HG02642 (cell line): ENCODE measurements at regions not wholly inside any gene's neighbourhood (a gene's known extent, or its start where the extent isn't known, plus 50 kb on each side); places are given as distances from the start of the nearest gene placed in this dataset.
"Not testable (repeated sequence)": the region's sequence is repeated elsewhere in the genome, so short reads cannot be mapped to it uniquely, and the experiment has no call there.

Experiments used
- ATAC-seq: cut with Tn5 transposase; IDR thresholded peaks from one replicate; pipeline ENCODE4 v1.9.1; 2021; ENCODE audit warnings: mild to moderate bottlenecking; ENCODE audit not compliant: unreplicated experiment, poor library complexity

DNA sequence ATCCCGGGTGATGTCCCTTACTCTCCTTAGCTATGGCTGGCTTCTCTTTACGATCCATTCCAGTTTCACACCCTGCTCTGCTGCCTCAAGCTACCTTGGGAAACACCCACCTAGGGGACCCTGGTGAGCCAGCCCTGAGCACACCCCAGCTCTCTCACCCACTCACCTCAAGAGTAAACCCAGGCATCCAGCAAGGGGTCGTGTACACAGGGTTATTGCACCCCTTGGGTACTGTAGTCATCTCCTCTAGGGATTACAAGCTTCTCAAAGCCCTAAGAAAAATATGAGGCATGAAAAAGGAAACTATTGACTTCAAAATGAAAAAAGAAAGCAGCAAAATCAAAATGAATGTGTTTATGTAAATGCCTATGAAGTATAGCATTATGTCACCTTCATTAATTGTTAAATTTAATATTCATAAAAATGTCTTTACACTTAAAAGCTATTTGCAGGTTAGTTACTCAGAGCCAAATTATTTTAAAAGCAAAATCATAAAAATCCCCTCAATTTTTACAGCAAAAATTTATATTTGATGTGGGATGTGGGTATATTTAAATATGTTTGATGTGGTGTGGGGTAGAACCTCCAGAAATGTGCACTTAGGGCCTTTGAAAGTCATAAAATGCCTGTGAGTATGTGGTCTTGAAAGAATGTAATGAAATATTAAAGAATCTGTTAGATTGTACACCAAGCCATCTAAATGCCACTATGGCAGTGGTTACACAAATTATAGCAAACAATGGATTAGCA, 190.3 kb downstream of the C1orf94 start:
- no peak for ATAC-seq

DNA sequence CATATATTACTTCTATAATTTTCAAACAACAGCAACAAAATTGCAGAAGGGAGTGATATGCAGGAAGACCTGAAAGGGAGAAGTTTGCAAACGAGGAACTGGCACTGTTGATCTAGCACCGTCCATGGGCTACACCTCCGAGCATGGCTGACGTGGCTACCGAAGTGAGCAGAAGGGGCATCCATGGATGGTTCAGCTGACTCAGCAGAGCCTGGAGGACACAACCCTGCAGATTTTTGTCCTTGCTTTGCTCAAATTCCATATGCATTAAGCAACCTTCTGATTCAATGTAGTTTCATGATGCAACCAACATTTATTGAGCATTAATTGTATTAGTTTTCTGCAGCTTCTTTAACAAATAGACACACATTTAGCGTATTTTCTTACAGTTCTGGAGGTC, 191.2 kb downstream of the C1orf94 start:
- no peak for ATAC-seq

DNA sequence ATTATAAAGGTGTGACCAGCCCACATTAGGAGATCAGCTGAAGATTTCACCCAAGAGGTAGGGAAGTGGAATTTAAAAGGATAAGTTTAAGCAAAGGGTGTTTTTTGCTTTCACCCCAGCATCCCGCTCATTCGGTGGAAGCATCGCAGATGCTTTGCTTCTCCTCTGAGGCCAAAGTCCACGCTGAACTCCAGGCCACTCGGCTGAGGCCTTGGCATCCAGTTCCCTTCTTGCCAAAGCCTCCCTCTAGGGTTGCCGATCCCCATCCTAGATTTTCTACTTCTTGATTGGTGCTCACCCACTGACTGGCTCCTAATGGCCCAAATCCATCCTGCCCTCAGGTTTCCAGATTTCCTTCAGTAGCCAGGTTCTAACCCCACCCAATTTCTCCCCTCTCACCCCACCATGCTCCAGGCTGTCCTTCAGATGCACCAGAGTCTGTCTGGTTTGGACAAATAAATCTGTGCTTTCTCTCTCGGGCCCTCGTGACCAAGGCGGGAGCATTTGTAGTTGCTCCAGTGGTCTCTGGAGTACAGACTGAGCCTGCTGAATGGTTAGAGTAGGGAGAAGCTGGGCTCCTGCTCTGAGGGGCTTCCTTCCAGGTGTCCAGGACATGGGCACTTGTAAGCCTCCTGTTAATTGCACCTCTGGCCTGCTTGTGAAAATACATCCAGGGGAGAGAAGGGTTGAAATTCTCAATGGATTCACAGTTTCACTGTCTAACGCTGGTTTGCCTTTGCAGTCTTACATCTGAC, 193.2 kb downstream of the C1orf94 start:
- ATAC-seq, result no peak

DNA sequence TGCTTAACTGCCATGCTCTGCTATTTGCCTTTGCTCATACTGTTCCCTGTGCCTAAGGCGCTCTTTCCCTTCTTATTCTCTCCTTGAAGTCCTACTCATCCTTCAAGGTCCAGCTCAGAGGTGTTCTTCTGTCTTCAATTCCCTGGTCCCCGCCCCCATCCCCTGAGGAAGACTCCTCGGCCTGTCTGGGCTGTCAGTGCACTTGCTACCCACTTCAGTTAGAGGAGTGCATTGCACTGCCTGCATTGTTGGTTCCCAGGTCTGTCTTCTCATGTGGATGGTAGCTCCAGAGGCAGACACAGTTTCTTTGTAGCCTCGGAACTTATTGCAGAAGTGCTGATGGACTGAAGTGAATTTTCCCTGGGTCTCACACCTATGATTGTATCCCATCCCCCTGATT, 194.0 kb downstream of the C1orf94 start:
- no peak for ATAC-seq

DNA sequence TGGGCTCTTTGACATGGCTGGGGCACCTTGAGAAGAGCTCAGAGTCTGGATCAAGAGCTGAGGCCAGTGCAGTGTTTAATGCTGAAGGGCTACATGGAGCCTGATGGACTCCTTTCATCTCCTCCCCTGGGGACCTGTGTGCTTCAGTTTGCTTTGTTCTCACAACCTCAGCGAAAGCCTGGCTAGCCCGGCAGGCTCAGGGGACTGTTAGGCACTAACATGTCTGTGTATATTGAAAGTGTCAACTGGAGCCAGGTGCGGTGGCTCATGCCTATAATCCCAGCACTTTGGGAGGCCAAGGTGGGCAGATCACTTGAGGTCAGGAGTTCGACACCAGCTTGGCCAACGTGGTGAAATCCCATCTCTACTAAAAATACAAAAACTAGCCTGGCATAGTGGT, 194.5 kb downstream of the C1orf94 start:
- ATAC-seq, result not testable (repeated sequence)

DNA sequence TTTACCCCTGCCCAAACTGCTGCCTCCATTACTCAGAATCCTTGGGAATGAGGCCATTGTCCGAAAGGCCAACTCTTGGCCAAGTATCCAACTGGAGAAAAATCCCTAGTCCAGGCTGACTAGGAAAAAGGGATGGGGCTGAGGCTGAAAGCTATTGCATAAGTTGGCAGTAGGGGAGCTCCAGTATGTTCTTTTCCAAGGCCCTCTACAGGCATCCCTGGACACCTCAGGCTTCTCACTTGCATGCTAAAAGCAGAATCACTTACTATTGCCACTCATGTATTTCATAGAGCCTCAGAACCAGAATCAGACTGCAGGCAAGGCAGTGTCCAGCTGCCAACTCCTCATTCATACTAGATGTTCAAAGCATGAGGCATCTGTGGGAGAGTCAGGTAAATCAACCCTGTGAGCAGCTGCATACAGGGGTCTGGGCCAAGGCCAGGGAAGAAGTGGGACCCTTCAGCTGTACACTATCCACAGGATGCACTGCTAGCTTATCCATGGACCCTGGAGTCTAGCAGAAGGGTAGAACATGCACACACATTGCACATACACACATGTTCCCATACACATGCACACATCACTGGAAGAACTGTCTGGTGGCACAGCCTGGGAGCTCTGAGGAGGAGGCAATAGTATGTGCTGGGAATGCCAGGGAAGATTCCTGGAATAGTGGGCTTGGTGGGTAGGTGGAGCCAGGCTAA, 195.3 kb downstream of the C1orf94 start:
- no peak for ATAC-seq

DNA sequence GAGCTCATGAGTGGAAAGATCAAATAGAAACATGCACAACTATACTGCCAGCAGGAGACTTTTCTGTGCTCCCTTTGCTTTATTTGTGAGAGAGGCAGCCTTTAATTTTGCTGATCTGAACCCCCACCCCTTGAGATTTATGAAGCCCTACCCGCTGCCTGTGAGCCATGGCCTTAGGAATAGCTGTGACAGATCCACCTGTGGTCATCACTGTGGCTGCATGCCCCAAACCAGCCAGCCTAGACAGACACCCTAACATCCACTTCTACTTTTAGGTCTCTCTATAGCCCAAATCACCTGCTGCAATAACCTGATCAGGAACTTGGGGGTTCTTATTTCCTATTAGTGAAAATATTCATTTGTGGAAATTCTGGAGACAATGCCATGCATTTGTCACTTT, 196.2 kb downstream of the C1orf94 start:
- ATAC-seq, result no peak

DNA sequence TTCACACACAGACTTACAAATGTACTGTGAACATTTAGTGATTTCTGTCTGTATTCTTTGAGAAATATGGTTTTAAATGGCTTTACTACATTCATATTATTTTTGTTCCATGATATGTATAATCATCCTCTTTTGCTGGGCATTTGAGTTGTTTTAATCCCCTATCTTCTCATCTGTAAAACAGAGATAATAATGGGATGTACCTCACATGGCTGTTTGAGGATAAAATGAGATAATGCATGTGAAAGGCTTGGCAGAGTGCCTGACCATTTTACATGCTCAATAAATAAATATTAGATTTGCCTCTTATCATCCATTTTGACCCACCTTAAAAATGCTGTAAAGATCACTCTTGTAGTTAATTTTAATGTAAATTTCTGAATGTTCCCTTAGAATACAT, 197.2 kb downstream of the C1orf94 start:
- ATAC-seq, result no peak

DNA sequence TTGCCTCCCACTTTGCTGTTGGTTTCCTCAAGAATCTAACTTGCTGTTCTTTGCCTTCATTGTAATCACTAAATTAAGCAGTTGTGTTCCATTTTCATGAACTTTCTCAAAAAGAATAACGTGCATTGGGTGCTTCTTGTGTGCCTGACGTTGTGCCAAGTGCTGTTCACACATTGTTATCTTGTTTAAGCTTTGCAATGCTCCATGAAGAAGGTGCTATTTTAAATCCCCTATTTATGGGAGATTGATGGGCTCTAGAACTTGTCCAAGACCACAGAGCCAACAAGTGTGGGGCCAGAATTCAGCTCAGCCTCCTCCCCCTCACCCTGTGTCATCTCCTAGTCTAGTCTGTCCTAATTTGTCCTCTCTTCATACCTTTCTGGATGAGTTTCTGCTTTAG, 199.8 kb downstream of the C1orf94 start:
- ATAC-seq, result no peak

DNA sequence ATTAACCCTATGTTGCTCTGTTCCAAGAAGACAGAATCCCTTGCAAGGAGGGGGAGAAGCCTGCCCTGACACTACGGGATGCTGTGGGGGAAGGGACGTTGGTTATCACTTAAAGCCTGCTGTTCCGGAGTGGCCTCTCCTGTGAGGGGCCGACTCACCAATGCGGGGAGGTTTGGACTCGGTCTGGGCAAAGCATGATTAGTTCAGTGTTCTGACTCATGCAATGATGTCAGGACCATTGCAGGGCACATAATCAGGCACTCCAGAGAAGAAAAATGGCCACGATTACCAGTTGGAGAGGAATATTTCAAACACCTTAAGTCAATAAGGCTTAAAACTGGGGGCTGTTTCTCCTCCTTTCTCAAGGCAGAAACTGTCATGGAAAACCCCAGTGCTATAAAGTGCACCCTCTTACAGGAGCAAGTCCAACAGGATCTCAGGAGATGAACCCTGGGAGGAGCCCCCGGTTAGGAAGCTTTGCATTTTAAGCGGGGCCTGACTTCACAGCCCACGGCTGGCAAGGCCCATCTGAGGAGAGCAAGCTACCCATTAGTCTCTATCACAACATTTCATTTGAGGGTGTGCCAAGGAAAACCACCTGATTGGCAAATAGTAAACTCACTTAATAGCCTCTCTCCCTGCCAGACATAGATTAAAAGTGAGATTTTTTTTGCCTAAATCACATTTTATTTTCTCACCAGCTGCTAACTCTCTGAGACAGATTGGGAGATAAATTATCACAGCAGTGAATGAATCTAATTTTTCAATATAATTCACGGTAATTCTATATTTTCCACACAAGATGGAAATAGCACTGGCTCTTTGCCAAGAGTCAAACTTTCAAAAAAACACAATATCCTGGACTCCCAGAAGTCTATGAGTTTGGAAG, 202.5 kb downstream of the C1orf94 start:
- ATAC-seq, result no peak

DNA sequence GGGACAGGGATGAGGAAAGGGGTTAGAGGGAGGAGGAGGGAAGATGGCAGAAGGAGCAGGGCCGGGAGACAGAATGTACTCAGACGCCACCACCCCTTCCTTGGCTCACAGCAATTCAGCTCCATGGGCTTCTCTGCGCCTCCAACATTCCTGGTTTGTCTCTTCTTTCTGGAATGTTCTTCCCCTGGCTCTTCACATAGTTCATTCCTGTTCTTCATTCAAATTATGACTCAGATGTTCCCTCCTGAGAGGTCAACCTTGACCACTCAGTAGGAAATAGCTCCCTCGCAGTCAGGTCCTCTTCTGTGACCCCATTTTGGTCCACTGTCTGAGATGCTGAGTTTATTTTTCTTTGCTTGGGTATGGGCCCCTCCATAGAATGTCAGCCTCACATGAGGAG, 203.2 kb downstream of the C1orf94 start:
- ATAC-seq, result no peak

DNA sequence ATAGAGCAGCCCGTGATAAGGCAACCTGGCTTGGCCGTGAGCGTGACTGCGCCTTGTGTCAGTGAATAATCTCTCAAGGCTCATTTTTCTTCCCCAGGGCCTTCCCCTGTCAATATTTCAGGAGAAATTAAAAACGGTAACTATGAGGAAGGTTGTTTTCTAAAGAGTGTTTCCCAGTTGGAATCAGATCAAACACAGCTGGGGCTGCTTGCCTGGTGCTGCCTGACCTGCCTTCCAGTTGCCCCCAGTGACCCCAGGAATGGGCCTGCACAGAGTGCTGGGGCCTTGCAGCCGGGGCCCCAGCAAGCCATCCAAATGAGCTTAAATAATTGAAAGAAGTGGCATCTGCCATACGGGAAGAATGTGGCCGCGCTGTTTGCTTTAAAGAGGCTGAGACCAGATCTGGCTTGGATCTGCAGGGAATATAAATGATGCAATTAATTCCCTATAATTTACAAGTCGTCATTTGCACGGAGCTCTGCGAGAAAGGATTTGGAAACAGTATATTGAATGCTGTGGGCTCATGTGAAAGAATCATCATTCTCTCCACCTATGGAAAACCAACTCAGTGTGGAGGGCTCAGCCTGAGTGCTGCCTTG, 203.9 kb downstream of the C1orf94 start:
- ATAC-seq, result no peak

DNA sequence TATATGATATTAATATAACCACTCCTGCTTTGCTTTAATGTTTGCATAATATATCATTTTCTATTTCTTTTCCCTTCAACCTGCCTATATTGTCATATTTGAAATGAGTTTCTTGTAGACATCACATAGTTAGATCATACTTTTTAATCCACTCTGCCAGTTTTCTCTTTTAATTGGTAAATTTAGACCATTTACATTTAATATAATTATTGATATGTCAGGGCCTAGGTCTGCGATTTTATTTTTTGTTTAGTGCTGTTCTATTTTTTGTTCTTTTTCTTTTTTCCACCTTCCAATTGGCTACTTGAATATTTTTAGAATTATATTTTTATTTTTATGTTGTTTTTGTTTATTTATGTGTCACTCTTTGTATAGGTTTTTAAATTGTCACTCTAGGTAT, 213.3 kb downstream of the C1orf94 start:
- no peak for ATAC-seq

DNA sequence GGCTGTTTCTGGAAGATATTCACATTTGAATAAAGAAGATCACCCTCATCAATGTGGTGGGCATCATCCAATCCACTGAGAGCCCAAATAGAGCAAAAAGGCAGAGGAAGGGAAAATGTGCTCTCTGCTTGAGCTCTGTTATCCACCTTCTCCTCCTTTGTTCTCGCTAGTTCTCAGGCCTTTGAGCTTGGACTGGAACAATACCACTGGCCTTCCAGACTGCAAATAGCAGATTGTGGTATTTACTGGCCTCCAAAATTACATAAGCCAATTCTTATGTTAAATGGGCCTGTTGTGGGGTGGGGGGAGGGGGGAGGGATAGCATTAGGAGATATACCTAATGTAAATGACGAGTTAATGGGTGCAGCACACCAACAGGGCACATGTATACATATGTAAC, 219.3 kb downstream of the C1orf94 start:
- ATAC-seq, result no peak

DNA sequence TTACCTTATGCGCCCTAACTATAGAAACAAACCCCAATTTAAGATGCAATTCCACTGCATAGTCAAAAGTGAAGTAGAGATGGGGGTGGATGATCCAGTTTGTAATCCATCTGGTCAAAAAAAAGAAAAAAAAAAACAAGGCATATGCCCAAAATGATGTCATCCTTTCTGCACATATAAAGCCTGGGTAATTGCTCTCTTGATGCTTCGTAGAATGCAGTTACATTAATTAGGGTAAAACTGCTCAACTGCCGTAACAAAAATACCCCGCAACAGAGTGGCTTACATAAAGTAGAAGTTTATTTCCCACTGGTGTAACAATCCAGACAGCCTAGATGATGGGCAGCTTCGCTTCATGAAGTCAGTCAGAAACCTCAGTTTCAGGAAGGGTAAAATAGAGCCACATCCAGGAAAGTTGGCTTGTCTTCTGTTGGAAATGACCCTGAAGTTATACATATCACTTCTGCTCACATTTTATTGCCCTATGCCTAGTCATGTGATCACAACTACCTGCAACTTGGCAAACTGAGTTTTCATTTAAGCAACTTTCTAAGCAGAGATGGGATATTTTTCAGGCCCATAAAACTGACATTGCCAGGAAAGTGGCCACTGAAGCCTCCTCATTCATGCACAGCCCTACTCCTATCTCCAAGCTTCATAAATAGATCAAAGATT, 221.7 kb downstream of the C1orf94 start:
- no peak for ATAC-seq

DNA sequence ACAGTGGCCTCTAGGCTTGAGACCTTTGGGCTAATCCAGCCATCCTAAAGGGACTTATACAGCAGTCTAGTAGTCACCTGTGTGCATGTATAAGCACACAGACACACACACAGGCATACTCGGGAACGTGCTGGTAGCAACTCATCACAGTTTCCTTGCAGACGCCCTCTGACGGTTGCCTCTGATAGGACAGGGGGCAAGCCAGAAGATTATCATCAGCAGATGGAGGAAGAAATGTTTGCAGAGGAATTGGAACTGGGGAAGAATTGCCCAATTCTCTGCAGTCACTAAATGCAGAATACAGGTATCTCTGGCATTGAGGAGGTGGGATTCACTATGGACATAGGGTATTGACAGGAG, 222.2 kb downstream of the C1orf94 start:
- no peak for ATAC-seq

DNA sequence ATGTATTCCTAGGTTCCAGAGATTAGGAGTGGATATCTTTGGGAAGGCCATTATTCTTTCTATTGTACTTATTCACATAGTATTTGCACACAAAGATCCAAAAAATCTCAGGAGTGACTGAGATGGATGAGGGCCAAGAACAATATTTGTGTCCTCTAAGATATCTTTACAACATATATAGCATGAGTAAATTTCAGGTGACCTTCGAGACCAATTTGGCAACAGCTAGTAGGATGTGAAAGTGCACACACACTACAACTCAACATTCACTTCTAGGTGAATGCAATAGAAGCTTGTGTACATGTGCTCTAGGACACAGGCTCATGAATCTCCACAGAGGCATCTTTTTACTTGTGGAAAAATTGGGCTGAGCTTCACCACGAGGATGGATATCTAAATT, 224.0 kb downstream of the C1orf94 start:
- no peak for ATAC-seq

DNA sequence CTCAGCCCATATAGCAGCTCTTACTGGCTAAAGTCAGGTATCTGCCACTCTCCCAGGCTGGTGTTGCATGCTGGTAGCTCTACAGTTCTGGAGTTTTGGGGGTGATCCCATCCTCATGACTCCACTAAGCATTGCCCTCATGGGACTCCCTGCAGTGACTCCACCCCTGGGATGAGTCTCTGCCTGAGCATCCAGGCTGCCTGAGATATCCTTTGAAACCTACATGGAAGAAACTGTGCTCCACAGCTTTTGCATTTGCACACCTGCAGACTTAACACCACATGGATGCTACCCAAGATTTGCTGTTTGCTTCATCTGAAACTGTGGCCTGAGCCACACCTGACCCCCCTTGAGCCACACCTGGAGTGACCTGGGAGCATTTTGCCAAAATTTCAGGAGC, 226.4 kb downstream of the C1orf94 start:
- no peak for ATAC-seq

DNA sequence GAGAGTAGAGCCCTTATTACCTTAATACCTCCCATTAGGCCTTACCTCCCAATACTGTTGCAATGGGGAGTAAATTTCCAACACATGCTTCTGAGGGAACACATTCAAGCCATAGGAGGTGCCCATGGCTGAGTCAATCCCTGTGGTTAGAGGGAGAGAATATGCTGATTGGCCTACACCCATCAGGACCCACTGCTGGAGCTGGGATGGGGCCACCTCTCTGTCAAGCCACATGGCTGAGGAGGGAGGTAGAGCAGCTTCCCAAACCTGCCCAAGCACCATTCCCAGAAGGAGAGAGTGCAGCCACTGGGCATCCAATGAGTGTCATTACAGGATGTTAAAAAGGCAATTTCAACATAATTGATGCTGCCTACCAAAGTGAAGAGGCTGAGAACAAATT, 228.1 kb downstream of the C1orf94 start:
- ATAC-seq, result no peak
